GM18511 (cell line): ENCODE measurements at regions not wholly inside any gene's neighbourhood (a gene's known extent, or its start where the extent isn't known, plus 50 kb on each side); places are given as distances from the start of the nearest gene placed in this dataset.
"Not testable (repeated sequence)": the region's sequence is repeated elsewhere in the genome, so short reads cannot be mapped to it uniquely, and the experiment has no call there.

Experiments
- ATAC-seq: cut with Tn5 transposase; IDR thresholded peaks from one replicate; pipeline ENCODE4 v1.9.1; 2021; ENCODE audit warnings: mild to moderate bottlenecking, moderate library complexity; ENCODE audit not compliant: unreplicated experiment

GRCh38 chr10:23493711-23494110 lies 54.8 kb downstream of the OTUD1 start:
- no peak for ATAC-seq

- ATAC-seq: no peak
These were observed 57.9 kb downstream of the OTUD1 start for GRCh38 chr10:23496727-23497126.

- ATAC-seq: no peak
These were observed 60.7 kb downstream of the OTUD1 start for GRCh38 chr10:23499372-23500132.

- no peak for ATAC-seq
These were observed 67.1 kb downstream of the OTUD1 start for GRCh38 chr10:23505797-23506465.

GRCh38 chr10:23512355-23513058 lies 73.6 kb downstream of the OTUD1 start:
- ATAC-seq: no peak

- not testable (repeated sequence) for ATAC-seq
These were observed 74.7 kb downstream of the OTUD1 start for GRCh38 chr10:23513621-23514020.

GRCh38 chr10:23514321-23514720 lies 75.4 kb downstream of the OTUD1 start:
- no peak for ATAC-seq

GRCh38 chr10:23516530-23516929 lies 77.7 kb downstream of the OTUD1 start:
- ATAC-seq: no peak

GRCh38 chr10:23517155-23517554 lies 78.3 kb downstream of the OTUD1 start:
- ATAC-seq: no peak

- ATAC-seq: no peak
These were observed 82.9 kb downstream of the OTUD1 start for GRCh38 chr10:23521735-23522134.

- no peak for ATAC-seq
These were observed 83.5 kb downstream of the OTUD1 start for GRCh38 chr10:23522345-23522744.

- ATAC-seq: no peak
These were observed 84.4 kb downstream of the OTUD1 start for GRCh38 chr10:23523251-23523650.

- ATAC-seq: peak; percentile 59
These were observed 86.5 kb downstream of the OTUD1 start for GRCh38 chr10:23525406-23525805.

GRCh38 chr10:23528419-23528818 lies 89.5 kb downstream of the OTUD1 start:
- ATAC-seq: no peak

- no peak for ATAC-seq
These were observed 90.8 kb downstream of the OTUD1 start for GRCh38 chr10:23529625-23530024.

GRCh38 chr10:23530079-23530478 lies 91.2 kb downstream of the OTUD1 start:
- no peak for ATAC-seq

- ATAC-seq: no peak
These were observed 94.3 kb downstream of the OTUD1 start for GRCh38 chr10:23533212-23533611.

- no peak for ATAC-seq
These were observed 95.5 kb downstream of the OTUD1 start for GRCh38 chr10:23534326-23534725.

GRCh38 chr10:23534761-23535160 lies 95.9 kb downstream of the OTUD1 start:
- ATAC-seq: no peak

GRCh38 chr10:23535381-23535780 lies 96.5 kb downstream of the OTUD1 start:
- ATAC-seq: no peak

- no peak for ATAC-seq
These were observed 100.1 kb downstream of the OTUD1 start for GRCh38 chr10:23538968-23539367.
